IMR-90 (cell line): ENCODE measurements at regions not wholly inside any gene's neighbourhood (a gene's known extent, or its start where the extent isn't known, plus 50 kb on each side); places are given as distances from the start of the nearest gene placed in this dataset.

Experiments used
- ATAC-seq: fragments of 200-7000 bp; cut with Tn5 transposase; 2 replicates; pipeline ENCODE4 v1.9.1; 2020; ENCODE audit warnings: low read depth, mild to moderate bottlenecking, moderate library complexity
- BruUV-seq: library from RNA; stranded (reverse); fragments of 400-500 nt; replicated peaks from 2 replicates; lab custom pipeline; 2021; lab: Mats Ljungman, UMichigan
- CTCF ChIA-PET: fragments of 300-600 bp; formaldehyde crosslinking; extraction: SDS; loops from one replicate; lab custom pipeline; 2021; ENCODE audit warnings: antibody characterized with exemption; lab: Yijun Ruan, JAX
- POLR2A ChIA-PET: fragments of 300-600 bp; sonication (Branson Sonifier 250); formaldehyde crosslinking; loops from one replicate; lab custom pipeline; 2022; ENCODE audit warnings: antibody characterized with exemption; ENCODE audit not compliant: unreplicated experiment; lab: Charles Lee
- DNase-seq: peaks from one replicate; pipeline ENCODE4 v3.0.0; 2013
- H2AFZ ChIP-seq: replicated peaks from 2 replicates; pipeline ENCODE3; 2013; ENCODE audit warnings: low read length, mild to moderate bottlenecking; ENCODE audit not compliant: poor library complexity
- H2AK5ac ChIP-seq: 2 replicates; pipeline ENCODE4 v1.6.1; 2013; ENCODE audit warnings: low read depth, low read length, inconsistent platforms
- H2AK9ac ChIP-seq: replicated peaks from 2 replicates; pipeline ENCODE3; 2013; ENCODE audit warnings: mild to moderate bottlenecking, low read depth, low read length, moderate library complexity; ENCODE audit not compliant: poor library complexity
- H2BK120ac ChIP-seq: 2 replicates; pipeline ENCODE4 v1.6.1; 2013; ENCODE audit warnings: low read depth, low read length, inconsistent platforms
- H2BK15ac ChIP-seq: 3 replicates; pipeline ENCODE4 v1.6.1; 2013; ENCODE audit warnings: low read depth, low read length, inconsistent platforms
- H2BK20ac ChIP-seq: 2 replicates; pipeline ENCODE4 v1.6.1; 2013; ENCODE audit warnings: low read depth, mild to moderate bottlenecking, inconsistent platforms, low read length, moderate library complexity
- H2BK5ac ChIP-seq: 2 replicates; pipeline ENCODE4 v1.6.1; 2013; ENCODE audit warnings: mild to moderate bottlenecking, low read depth, low read length, inconsistent platforms; ENCODE audit not compliant: poor library complexity, severe bottlenecking
- H3K14ac ChIP-seq: replicated peaks from 2 replicates; pipeline ENCODE4 v1.6.1; 2013; ENCODE audit warnings: low read depth, low read length, inconsistent platforms
- H3K18ac ChIP-seq: 2 replicates; pipeline ENCODE4 v1.6.1; 2013; ENCODE audit warnings: low read depth, low read length, control low read depth
- H3K23ac ChIP-seq: 2 replicates; pipeline ENCODE4 v1.6.1; 2013; ENCODE audit warnings: low read depth, low read length, inconsistent platforms
- H3K27ac ChIP-seq: 2 replicates; pipeline ENCODE4 v1.5.1; 2013; ENCODE audit warnings: mild to moderate bottlenecking, control low read depth, low read length; ENCODE audit not compliant: insufficient read depth
- H3K27me3 ChIP-seq: 2 replicates; pipeline ENCODE4 v1.6.1; 2013; ENCODE audit warnings: low read length; ENCODE audit not compliant: control insufficient read depth, insufficient read depth
- H3K36me3 ChIP-seq: 2 replicates; pipeline ENCODE4 v1.6.1; 2013; ENCODE audit warnings: low read length, mixed read lengths; ENCODE audit not compliant: control insufficient read depth, insufficient read depth
- H3K4ac ChIP-seq: 2 replicates; pipeline ENCODE4 v1.6.1; 2013; ENCODE audit warnings: low read depth, low read length, inconsistent platforms
- H3K4me1 ChIP-seq: 2 replicates; pipeline ENCODE4 v1.6.1; 2013; ENCODE audit warnings: low read length, mixed read lengths; ENCODE audit not compliant: control insufficient read depth, insufficient read depth
- H3K4me2 ChIP-seq: 2 replicates; pipeline ENCODE4 v1.6.1; 2013; ENCODE audit warnings: low read depth, mild to moderate bottlenecking, control low read depth, low read length, moderate library complexity
- H3K4me3 ChIP-seq: 2 replicates; pipeline ENCODE4 v1.5.1; 2013; ENCODE audit warnings: low read depth, mild to moderate bottlenecking, control low read depth, low read length, moderate library complexity; ENCODE audit not compliant: insufficient read depth
- H3K56ac ChIP-seq: 2 replicates; pipeline ENCODE4 v1.6.1; 2013; ENCODE audit warnings: low read length, inconsistent platforms; ENCODE audit not compliant: insufficient read depth; ENCODE audit errors: extremely low read depth
- H3K79me1 ChIP-seq, 2 experiments: 2 replicates each; pipeline ENCODE4 v1.6.1; 2013; ENCODE audit warnings: low read length in 2 of 2, inconsistent platforms in 1 of 2, low read depth in 1 of 2
- H3K9ac ChIP-seq: 2 replicates; pipeline ENCODE4 v1.6.1; 2013; ENCODE audit warnings: low read depth, low read length, control low read depth
- H3K9me1 ChIP-seq: 2 replicates; pipeline ENCODE4 v1.6.1; 2013; ENCODE audit warnings: low read length, inconsistent platforms; ENCODE audit not compliant: insufficient read depth
- H3K9me3 ChIP-seq: 2 replicates; pipeline ENCODE4 v1.6.1; 2013; ENCODE audit warnings: low read length; ENCODE audit not compliant: control insufficient read depth, insufficient read depth
- H4K20me1 ChIP-seq: 2 replicates; pipeline ENCODE4 v1.6.1; 2013; ENCODE audit warnings: low read length, inconsistent platforms; ENCODE audit not compliant: insufficient read depth
- H4K5ac ChIP-seq: 2 replicates; pipeline ENCODE4 v1.6.1; 2013; ENCODE audit warnings: mild to moderate bottlenecking, low read depth, low read length, control low read depth
- H4K8ac ChIP-seq, 2 experiments: 2 replicates each; pipeline ENCODE4 v1.6.1; 2013; ENCODE audit warnings: low read depth in 2 of 2, low read length in 2 of 2, control low read depth in 1 of 2, inconsistent platforms in 1 of 2
- H4K91ac ChIP-seq: 2 replicates; pipeline ENCODE4 v1.6.1; 2013; ENCODE audit warnings: low read depth, low read length, inconsistent platforms; ENCODE audit not compliant: insufficient read depth
- BHLHE40 ChIP-seq: fragments of 150-350 bp; IDR thresholded peaks from 2 replicates; pipeline ENCODE4 v1.6.1; 2016; ENCODE audit warnings: mild to moderate bottlenecking, low read depth, low read length
- CEBPB ChIP-seq: IDR thresholded peaks from 2 replicates; pipeline ENCODE4 v1.6.1; 2012; ENCODE audit warnings: low read depth, low read length, improper control_type of control experiment
- CTCF ChIP-seq: conservative IDR thresholded peaks from 2 replicates; pipeline ENCODE4 v1.5.1; 2012; ENCODE audit warnings: mild to moderate bottlenecking, low read depth, low read length, improper control_type of control experiment
- ELK1 ChIP-seq: fragments of 150-350 bp; IDR thresholded peaks from 2 replicates; pipeline ENCODE4 v1.6.1; 2016; ENCODE audit warnings: low read depth, mild to moderate bottlenecking, low read length, moderate library complexity, borderline replicate concordance
- FOS ChIP-seq: fragments of 150-350 bp; IDR thresholded peaks from 2 replicates; pipeline ENCODE4 v1.6.1; 2016; ENCODE audit warnings: low read depth, low read length
- MAFK ChIP-seq: IDR thresholded peaks from 2 replicates; pipeline ENCODE4 v1.6.1; 2012; ENCODE audit warnings: low read depth, low read length, improper control_type of control experiment
- MAZ ChIP-seq: IDR thresholded peaks from 2 replicates; pipeline ENCODE4 v1.6.1; 2012; ENCODE audit warnings: low read depth, mild to moderate bottlenecking, low read length, improper control_type of control experiment, moderate library complexity, borderline replicate concordance
- MXI1 ChIP-seq: IDR thresholded peaks from 2 replicates; pipeline ENCODE4 v1.6.1; 2012; ENCODE audit warnings: low read depth, mild to moderate bottlenecking, low read length, moderate library complexity, borderline replicate concordance
- NFE2L2 ChIP-seq: fragments of 150-350 bp; IDR thresholded peaks from 2 replicates; pipeline ENCODE4 v1.6.1; 2016; ENCODE audit warnings: low read depth, mild to moderate bottlenecking, low read length
- POLR2A ChIP-seq: IDR thresholded peaks from 2 replicates; pipeline ENCODE4 v1.6.1; 2012; ENCODE audit warnings: mild to moderate bottlenecking, low read depth, low read length
- RAD21 ChIP-seq: IDR thresholded peaks from 2 replicates; pipeline ENCODE4 v1.6.1; 2012; ENCODE audit warnings: low read length, improper control_type of control experiment
- RCOR1 ChIP-seq: IDR thresholded peaks from 2 replicates; pipeline ENCODE4 v1.6.1; 2012; ENCODE audit warnings: mild to moderate bottlenecking, low read length, improper control_type of control experiment; ENCODE audit not compliant: insufficient replicate concordance
- RFX5 ChIP-seq: IDR thresholded peaks from 2 replicates; pipeline ENCODE4 v1.8.0; 2012; ENCODE audit warnings: low read depth, mild to moderate bottlenecking, low read length, moderate library complexity
- SMC3 ChIP-seq: fragments of 150-350 bp; IDR thresholded peaks from 2 replicates; pipeline ENCODE4 v1.6.1; 2016; ENCODE audit warnings: low read depth, mild to moderate bottlenecking, antibody characterized with exemption, low read length, moderate library complexity
- USF2 ChIP-seq: fragments of 150-350 bp; IDR thresholded peaks from 2 replicates; pipeline ENCODE4 v1.6.1; 2017; ENCODE audit warnings: mild to moderate bottlenecking, antibody characterized with exemption, low read length, low read depth
- WGBS, 2 experiments: methylation state at CpG; one replicate each; pipeline versions ENCODE4 v1.1.5 to v1.1.7; 2013; ENCODE audit warnings: missing lambda C conversion rate in 2 of 2; ENCODE audit not compliant: insufficient read length in 1 of 2; ENCODE audit errors: extremely low coverage in 2 of 2; 5-methylcytosine and 5-hydroxymethylcytosine counted together
- dilution Hi-C: fragments of 300-500 bp; cut with HindIII; formaldehyde crosslinking; loops from one replicate; pipeline ENCODE4 v1.14.3; 2018; ENCODE audit warnings: low sequenced_read_pairs; ENCODE audit not compliant: unreplicated experiment
- in situ Hi-C: fragments of 300-500 bp; cut with MboI; formaldehyde crosslinking; loops from 3 replicates; pipeline ENCODE4 v1.14.3; 2019; ENCODE audit warnings: low sequenced_read_pairs, inconsistent platforms, mixed read lengths
- intact Hi-C: fragments of 100-400 bp; cut with micrococcal nuclease; formaldehyde crosslinking; loops from 2 replicates; pipeline ENCODE4 v1.10.0; 2022

GRCh38 chr1:5272325-5272724 lies 617.9 kb downstream of the AJAP1 start:
- Histone ChIP-seq H2BK120ac (no peak overlapping the region), H2BK5ac (no peak overlapping the region), H3K4me1 (no peaks in the 10 kb centered on the region), H4K20me1 (no peaks in the 10 kb centered on the region), H3K79me1 (no peaks in the 10 kb centered on the region), H3K4me3 (no peak overlapping the region), H2AFZ (no peak overlapping the region), H3K27ac (no peak overlapping the region), H2BK15ac (no peak overlapping the region), H3K4me2 (no peak overlapping the region), H3K18ac (no peak overlapping the region), H4K91ac (no peak overlapping the region), H3K14ac (no peak overlapping the region), H3K9me3 (peaks cover 62% of the 10 kb centered on the region), H4K8ac (no peak overlapping the region), H3K9me1 (no peaks in the 10 kb centered on the region), H3K23ac (no peak overlapping the region), H2BK20ac (no peak overlapping the region), H3K27me3 (no peaks in the 10 kb centered on the region), H2AK5ac (no peak overlapping the region), H3K9ac (no peak overlapping the region), H3K36me3 (no peaks in the 10 kb centered on the region), H3K4ac (no peak overlapping the region), H3K56ac (no peak overlapping the region), H4K5ac (no peak overlapping the region), H2AK9ac (no peak overlapping the region)
- no TSS peak for BruUV-seq
- intact Hi-C loops = no loop called here
- POLR2A ChIA-PET = no interaction called here
- no CpG with 5 or more reads among the region's 7 CpGs for WGBS, 2 experiments
- no peak for TF ChIP-seq USF2
- TF ChIP-seq FOS = no peak
- TF ChIP-seq MXI1 = no peak
- no peak for TF ChIP-seq RFX5
- no peak for TF ChIP-seq CEBPB
- no peak for TF ChIP-seq RCOR1
- TF ChIP-seq RAD21 = no peak
- no peak for TF ChIP-seq SMC3
- TF ChIP-seq NFE2L2 = no peak
- TF ChIP-seq BHLHE40 = no peak
- TF ChIP-seq MAFK = no peak
- no peak for TF ChIP-seq CTCF
- TF ChIP-seq MAZ = no peak
- TF ChIP-seq POLR2A = no peak
- TF ChIP-seq ELK1 = no peak
- no peak for DNase-seq
- CTCF ChIA-PET = no interaction called here
- no peak for ATAC-seq
- dilution Hi-C loops = no loop called here
- in situ Hi-C loops = no loop called here
